Kidney glomerular epithelial cell (primary cell): ENCODE measurements at regions not wholly inside any gene's neighbourhood (a gene's known extent, or its start where the extent isn't known, plus 50 kb on each side); places are given as distances from the start of the nearest gene placed in this dataset.
"Not testable (repeated sequence)": the region's sequence is repeated elsewhere in the genome, so short reads cannot be mapped to it uniquely, and the experiment has no call there.

Experiments
- DNase-seq: peaks from one replicate; lab custom pipeline; 2025; lab: John Stamatoyannopoulos, UW

GRCh38 chr17:70924776-70925175 is 755.4 kb downstream of the KCNJ2 start:
- no peak for DNase-seq

- DNase-seq: no peak
Observed at GRCh38 chr17:70929226-70929625, 759.9 kb downstream of the KCNJ2 start.

DNA sequence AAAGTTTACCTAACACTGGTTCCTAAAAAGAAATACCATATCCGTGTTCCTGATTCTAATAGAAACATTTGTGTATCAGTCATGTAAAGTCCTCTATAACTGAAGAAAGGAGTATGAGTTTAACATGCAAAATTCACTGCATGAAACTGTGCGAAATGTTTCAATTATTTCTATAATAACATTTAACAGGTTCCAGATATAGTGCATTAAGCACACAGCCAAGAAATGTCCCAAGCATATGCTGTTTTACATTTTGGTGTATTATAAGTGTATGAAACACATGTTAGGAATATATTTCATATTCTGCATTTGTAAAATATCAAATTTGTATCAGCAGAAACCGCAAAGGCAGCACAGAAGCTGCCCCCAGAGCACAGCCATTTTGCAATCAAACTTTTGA is 764.9 kb downstream of the KCNJ2 start:
- no peak for DNase-seq

- no peak for DNase-seq
Observed at GRCh38 chr17:70934835-70935234, 765.5 kb downstream of the KCNJ2 start.

DNA sequence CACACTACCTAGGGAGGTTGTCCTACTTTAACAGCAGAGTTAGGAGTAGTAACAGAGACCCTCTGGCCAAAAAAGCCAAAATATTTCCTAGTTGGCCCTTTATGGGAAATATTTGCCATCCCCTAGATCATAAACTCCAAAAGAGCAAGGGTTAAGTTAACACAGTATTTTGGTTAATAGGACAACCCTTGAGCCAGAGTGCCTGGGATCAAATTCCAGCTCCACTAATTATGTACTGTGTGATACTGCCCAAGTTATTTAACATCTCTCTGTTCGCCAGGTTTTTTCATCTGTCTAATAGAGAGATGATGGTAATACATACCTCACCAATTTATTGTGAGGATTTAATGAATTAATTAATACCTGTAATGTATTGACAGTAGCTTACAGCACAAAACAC is 767.4 kb downstream of the KCNJ2 start:
- no peak for DNase-seq

- no peak for DNase-seq
Observed at GRCh38 chr17:70938336-70938735, 769.0 kb downstream of the KCNJ2 start.

DNA sequence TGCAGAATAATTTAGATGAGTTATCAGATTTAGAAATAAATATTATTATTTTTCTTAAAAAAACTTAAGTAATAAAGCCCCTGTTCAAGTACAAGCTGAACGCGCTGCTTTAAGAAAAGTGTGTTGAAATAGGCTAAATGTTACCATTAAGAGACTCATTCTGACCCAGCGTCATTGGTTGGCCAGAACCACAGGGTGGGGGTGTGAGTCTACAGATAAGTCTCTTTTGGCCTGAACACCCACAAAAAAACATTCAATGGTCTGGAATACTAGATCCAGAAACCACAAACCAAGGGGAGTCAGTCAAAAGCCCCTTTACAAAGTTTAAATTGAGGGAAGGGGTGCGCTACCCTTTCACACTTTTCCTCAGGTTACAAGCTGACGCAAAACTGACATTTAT is 776.1 kb downstream of the KCNJ2 start:
- no peak for DNase-seq

DNA sequence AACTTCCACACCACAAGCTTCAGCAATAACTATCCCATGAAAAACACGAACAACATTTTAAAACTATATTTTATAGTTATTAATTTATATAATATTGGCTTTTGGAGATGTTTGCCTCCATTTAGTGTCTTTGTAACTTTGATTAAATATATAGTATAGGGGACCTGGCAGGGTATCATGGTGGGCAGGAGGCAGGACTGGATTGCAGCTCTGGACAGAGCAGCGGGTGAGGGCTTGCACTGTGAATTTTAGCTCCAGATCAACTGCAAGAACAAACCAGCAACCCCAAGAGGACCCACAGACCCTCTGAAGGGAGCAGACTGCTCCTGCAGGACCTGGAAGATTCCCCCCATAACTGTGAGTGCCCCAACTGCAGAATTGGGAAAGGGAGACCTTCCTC is 777.9 kb downstream of the KCNJ2 start:
- no peak for DNase-seq

GRCh38 chr17:70947636-70948565 is 778.6 kb downstream of the KCNJ2 start:
- no peak for DNase-seq

GRCh38 chr17:70953140-70953539 is 783.8 kb downstream of the KCNJ2 start:
- not testable (repeated sequence) for DNase-seq

- no peak for DNase-seq
Observed at GRCh38 chr17:70955441-70955840, 786.1 kb downstream of the KCNJ2 start.

DNA sequence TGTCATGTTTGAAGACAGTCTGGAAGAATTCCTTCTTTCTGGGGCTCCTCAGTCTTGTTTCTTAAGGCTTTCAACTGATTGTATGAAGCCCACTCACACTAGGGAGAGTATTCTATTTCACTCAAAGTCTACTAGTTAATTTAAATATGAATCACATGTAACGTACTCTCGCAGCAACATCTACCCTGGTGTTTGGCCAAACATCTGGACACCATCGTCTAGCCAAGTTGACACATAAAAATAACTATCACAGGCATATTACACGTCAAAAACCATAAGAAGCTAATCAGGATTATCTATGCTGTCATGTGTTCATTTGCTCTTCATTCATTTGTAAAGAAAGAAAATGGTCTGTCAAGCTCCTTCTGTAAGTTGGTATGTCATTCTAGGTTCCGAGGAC is 787.4 kb downstream of the KCNJ2 start:
- DNase-seq: no peak

DNA sequence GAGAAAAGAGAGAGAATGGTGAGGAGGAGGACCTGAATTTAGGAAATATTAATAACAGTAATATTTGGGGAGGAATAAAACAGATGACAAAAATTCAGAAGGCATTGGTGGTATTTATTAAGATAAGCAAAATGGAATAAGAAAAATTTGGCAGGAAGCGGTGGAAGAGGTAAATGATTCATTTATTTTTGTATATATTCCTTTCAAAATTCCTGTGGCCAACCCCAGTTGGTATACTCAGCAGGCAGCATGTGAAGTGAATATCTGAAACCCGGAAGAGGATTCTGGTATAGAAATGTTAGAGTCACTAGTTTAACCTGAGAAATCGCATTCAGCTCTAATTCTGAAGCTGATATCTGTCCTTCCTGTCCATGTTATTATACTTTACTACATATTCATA is 792.0 kb downstream of the KCNJ2 start:
- no peak for DNase-seq

DNA sequence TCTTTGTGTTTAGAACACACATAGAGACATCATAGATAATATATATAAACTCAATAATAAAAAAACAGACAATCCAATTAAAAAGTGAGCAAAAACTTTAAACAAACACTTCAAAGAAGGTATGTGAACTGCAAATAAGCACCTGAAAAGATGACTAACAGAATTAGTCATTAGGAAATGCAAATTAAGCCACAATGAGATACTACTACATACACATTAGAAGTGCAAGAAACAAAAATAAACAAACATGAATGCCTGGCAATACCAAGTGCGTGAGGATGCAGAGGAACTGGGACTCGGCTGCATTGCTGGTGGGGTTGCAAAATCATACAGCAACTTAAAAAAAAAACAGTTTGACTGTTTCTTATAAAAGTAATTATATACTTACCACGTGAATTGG is 799.0 kb downstream of the KCNJ2 start:
- no peak for DNase-seq

DNA sequence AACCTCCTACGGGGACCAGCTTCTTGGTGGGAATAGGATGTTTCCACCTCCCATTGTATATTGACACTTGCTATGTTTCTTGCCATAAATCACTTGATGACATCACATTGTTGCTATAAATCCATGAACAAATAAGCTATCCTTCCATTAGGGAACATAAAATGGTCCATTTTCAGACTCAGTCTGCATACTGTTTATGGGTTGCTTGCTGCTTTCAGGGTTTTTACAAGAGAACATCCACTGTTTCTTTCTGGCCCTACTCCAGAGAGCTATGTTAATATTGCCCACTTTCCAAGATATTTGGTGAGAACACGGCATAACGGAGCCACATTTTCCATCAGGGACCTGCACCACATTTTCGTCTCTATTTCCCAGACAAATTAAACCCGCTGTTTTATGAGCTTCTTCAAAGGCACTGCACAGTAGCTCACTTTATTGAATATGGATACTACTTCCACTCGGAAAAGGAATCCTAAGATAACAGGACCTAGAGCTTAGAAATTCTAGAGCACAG is 800.2 kb downstream of the KCNJ2 start:
- DNase-seq: no peak

DNA sequence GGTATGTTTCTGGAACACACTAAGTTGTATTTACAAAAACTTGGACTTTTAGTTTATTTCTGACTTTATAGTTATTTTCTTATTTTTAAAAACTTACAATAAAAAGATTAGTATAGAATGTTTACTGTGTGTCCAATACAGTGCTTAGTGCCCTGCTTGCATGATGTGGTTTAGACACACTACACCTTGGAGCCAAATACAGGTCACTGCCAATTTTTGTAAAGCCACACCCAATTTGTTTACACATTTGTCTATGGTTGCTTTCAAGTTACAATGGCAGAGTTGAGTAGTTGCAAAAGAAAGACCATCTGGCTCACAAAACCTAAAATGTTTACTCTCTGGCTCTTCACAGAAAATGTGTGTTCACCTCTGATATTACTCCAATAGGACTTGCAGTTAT is 807.1 kb downstream of the KCNJ2 start:
- DNase-seq: no peak

GRCh38 chr17:70984873-70985272 is 815.5 kb downstream of the KCNJ2 start:
- DNase-seq: no peak

DNA sequence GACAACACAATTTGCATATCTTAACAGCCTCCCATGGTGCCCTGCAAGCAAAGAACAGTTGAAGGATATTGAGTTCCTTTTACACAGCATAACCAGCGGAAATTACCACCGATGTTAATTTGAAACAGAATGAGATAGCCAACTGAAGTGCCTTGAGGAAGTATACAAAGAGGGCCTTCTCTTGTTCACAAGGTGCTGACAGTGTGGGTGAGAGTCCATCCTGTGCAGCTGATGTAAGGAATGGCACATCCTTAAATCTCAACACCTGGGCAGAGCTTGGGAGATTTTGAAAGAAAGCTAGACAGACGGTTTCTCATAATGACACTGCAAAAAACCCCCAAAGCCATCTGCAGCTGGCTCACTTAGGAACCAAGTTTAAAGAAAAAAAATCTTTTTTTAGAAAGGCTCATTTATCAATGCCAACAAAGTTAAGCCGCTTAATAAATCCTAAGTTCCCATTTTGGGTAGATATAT is 818.6 kb downstream of the KCNJ2 start:
- no peak for DNase-seq

DNA sequence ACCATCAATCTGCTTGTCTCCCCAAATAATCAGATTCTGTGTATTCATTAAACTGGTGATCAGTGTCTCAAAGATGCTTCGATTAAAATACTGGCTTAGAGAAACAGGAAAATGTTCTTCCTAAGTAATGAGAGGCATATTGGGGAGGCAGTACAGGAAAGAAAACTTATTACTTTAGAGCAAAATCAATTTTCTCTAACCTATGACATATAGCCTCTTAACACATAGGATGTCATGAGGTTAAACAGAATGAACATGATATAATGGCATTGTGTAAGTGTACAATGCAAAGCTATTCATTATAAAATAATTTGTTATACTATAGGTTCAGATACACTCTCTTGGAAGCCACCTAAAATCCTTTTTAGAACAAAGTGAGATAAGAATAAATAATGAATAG is 819.3 kb downstream of the KCNJ2 start:
- no peak for DNase-seq

GRCh38 chr17:70989280-70989679 is 819.9 kb downstream of the KCNJ2 start:
- no peak for DNase-seq

DNA sequence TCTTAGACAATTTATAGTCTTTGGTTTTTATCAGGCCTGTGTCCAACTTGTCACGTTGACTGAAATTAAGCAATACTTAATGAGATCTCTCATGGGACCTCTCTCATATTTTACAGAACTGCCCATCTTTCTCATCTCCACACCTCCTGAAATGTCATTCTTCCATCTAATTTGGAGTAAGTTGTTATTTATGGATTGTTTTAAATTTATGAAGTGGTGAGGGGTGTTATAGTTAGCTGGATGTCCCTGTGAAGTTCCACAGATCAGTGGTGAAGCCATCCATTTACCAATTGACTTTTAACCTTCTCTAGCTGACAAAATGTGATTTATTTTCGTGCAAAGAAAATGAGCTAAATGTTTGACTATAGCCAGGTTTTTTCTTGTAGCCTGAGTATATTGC is 824.9 kb downstream of the KCNJ2 start:
- DNase-seq: no peak

DNA sequence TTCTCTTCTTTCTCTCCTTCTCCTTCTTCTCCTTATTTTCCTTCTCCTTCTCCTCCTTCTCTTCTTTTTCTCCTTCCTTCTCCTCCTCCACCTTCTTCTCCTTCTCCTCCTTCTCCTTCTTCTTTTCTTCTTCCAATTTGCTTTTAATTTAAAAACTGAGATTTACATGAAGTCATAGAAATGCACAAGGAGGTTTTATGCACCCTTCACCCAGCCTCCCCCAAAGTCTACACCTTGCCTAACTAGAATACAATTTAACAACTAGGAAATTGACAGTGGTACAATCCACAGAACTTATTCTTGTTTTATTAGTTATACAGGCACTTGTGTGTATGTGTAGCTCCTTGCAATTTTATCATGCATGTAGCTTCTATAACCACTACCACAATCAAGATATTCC is 826.7 kb downstream of the KCNJ2 start:
- DNase-seq: no peak

DNA sequence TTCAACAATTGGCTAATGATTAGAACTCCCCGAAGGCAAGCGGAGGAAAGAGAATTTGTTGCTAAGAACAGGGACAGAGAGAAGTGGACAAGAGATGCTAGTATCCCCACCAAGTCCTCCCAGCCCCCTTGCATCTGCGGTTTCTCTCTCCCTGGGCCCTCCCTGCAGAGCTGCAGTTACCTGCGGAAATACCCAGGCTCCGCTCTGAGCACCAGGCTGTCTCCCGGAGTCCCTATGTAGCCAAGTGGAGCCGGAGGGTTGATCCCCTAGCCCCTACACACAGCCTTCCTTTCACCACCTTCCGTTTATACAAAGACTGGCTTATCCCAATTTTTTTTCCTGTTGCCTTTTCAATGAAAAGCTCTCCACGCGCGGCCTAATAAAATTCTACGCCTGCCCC is 834.4 kb downstream of the KCNJ2 start:
- no peak for DNase-seq

GRCh38 chr17:71004413-71004812 is 835.1 kb downstream of the KCNJ2 start:
- no peak for DNase-seq
